Right cardiac atrium (tissue), 5 donors: ENCODE measurements at regions not wholly inside any gene's neighbourhood (a gene's known extent, or its start where the extent isn't known, plus 50 kb on each side); places are given as distances from the start of the nearest gene placed in this dataset.

Experiments used
- ATAC-seq, 2 donors: fragments of 200-7000 bp; cut with Tn5 transposase; one replicate each; pipeline versions ENCODE4 v1.8.0 to v1.9.1; 2020; ENCODE audit warnings: moderate library complexity in 2 of 2, mild to moderate bottlenecking in 1 of 2
- DNase-seq, 3 donors: peaks; one replicate each; pipeline ENCODE4 v3.0.0-alpha.2; 2020
- H3K27ac ChIP-seq: one replicate; pipeline ENCODE4 v1.5.1; 2013; ENCODE audit warnings: mild to moderate bottlenecking, low read length, control low read depth, moderate library complexity
- H3K27me3 ChIP-seq: one replicate; pipeline ENCODE4 v1.6.1; 2013; ENCODE audit not compliant: control insufficient read depth, insufficient read depth
- H3K4me1 ChIP-seq: one replicate; pipeline ENCODE4 v1.6.1; 2013; ENCODE audit warnings: low read length; ENCODE audit not compliant: control insufficient read depth, insufficient read depth
- H3K4me3 ChIP-seq: one replicate; pipeline ENCODE4 v1.5.1; 2013; ENCODE audit warnings: low read length, control low read depth
- H3K9me3 ChIP-seq: one replicate; pipeline ENCODE4 v1.6.1; 2013; ENCODE audit warnings: low read length; ENCODE audit not compliant: control insufficient read depth
- WGBS: extraction: QIAGEN DNeasy Blood & Tissue Kit; methylation state at CpG from one replicate; pipeline ENCODE4 v1.1.7; 2013; 5-methylcytosine and 5-hydroxymethylcytosine counted together
- intact Hi-C, 4 donors: fragments of 100-400 bp; cut with DNase I; formaldehyde crosslinking; loops; one replicate each; pipeline versions ENCODE4 v1.11.0 to v1.14.0; 2022 to 2023
- donor health status: healthy with polysubstance abuse.
- donor health status: DM: no; HTN: yes; CAD: no.
- donor health status: DM: no; HTN: no; CAD: no.
- donor health status: DM: no; HTN: yes; CAD: no; lungs with severe emphysema.
- donor health status: DM: yes; HTN: yes; CAD: no.

DNA sequence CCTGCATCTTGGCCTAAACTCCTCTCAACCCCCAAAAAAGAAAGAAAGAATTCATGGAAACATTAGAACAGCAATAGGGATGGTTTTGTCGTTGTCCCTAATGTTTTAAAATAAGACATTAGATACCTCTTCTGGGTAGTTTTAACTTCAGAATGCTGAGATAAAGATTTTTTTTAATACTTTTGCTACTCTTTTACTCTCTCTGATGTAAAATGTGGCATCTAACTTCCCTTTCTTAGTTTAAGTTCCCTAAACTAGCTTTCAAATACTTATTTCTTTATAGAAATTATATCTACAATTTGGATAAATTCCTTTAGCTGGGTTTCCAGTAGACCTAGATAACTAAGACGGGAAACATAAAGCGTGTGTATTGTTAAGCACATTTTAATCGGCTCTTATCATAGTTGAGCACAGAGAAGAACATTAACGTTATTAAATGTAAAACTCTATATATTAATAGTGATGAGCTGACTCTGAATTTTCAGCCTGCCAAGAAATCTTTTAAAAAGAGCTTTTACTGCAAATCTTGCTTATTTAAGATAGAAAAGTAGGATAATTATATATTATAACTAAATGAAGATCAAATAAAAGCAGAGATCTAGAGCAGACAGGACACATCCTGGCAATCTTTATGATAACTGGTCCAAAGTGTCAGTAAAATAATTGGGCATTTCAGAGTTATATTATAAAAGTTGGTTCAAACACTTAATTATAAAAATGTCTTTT lies 183.2 kb downstream of the CYB561 start:
- DNase-seq, result no peak
- Histone ChIP-seq H3K4me1 (no peaks in the 10 kb centered on the region), H3K27me3 (no peaks in the 10 kb centered on the region), H3K27ac (no peak overlapping the region), H3K9me3 (no peaks in the 10 kb centered on the region), H3K4me3 (no peak overlapping the region)
- intact Hi-C loops, result no loop called here
- no peak for ATAC-seq
- 67% methylated on average over 5 of the region's 5 CpGs for WGBS

- H3K9me3 ChIP-seq, result no peaks in the 10 kb centered on the region
- no peaks in the 10 kb centered on the region for H3K27me3 ChIP-seq
- intact Hi-C loops, result no loop called here
- ATAC-seq (no peak), DNase-seq (no peak)
- no peaks in the 10 kb centered on the region for H3K4me1 ChIP-seq
- H3K4me3 ChIP-seq, result no peak overlapping the region
- no peak overlapping the region for H3K27ac ChIP-seq
Measured at GRCh38 chr17:63265526-63265925, 180.6 kb downstream of the CYB561 start.

DNA sequence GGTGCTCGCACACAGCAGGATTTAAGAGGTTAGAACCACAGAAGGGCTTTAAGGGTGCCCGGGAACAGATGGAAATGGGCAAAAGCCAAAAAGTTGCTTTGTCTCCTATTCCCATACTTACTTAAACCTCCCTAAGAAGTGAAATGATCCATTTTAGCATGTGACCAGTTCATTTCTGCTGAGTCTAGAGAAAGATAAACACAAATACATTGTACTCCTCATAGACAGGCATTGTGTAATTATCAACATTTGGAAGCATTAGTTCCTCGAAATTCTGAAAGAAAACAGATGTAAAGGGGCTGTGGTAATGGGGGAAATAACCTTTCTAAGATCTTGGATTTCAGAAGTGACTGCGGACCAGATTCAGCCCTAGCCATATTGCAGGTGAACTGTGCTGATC lies 178.3 kb downstream of the CYB561 start:
- ATAC-seq (no peak), DNase-seq (no peak)
- Histone ChIP-seq H3K27ac (no peak overlapping the region), H3K27me3 (no peaks in the 10 kb centered on the region), H3K4me3 (no peak overlapping the region), H3K4me1 (no peaks in the 10 kb centered on the region), H3K9me3 (no peaks in the 10 kb centered on the region)
- intact Hi-C loops, result no loop called here
- WGBS, result 81% methylated on average over 4 of the region's 4 CpGs

DNA sequence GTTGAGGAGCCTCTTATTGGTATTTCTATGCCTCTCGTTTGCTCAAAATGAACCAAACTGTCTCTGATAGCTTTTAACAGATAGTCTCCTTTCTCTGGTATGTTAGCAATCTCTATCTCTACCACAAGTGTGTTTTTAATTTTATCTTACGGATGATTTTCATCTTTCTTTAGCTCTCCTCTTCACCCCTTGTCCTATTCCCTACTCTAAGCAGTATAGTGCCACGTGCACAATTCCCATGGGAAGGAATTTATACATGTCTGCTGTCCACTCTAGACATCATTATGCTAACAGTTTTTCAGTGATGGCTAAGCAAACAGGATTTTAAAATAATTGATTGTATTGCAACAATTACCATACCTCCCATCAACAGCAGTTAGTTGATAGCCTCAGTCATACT lies 177.3 kb downstream of the CYB561 start:
- intact Hi-C loops, result no loop called here
- 90% methylated on average over 3 of the region's 3 CpGs for WGBS
- Histone ChIP-seq H3K4me3 (no peak overlapping the region), H3K9me3 (no peaks in the 10 kb centered on the region), H3K27ac (no peak overlapping the region), H3K27me3 (no peaks in the 10 kb centered on the region), H3K4me1 (no peaks in the 10 kb centered on the region)
- ATAC-seq (no peak), DNase-seq (no peak)

DNA sequence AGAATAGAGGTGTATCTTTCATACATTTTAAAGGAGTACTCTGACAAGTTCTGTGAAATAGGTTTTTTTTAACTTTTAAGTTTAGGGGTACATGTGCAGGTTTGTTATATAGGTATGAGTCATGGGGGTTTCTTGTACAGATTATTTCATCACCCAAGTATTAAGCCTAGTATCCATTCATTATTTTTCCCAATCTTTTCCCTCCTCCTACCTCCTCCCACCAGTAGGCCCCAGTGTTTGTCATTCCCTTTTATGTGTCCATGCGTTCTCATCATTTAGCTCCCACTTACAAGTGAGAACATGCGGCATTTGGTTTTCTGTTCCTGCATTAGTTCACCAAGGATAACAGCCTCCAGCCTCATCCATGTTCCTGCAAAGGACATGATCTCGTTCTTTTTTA lies 175.5 kb downstream of the CYB561 start:
- no peak for ATAC-seq
- WGBS, result 93% methylated on average over 3 of the region's 3 CpGs

GRCh38 chr17:63274146-63274545 lies 172.0 kb downstream of the CYB561 start:
- H3K4me3 ChIP-seq, result no peak overlapping the region
- intact Hi-C loops, result no loop called here
- DNase-seq (peak in 2 of 3 donors; percentile 53 to 71), ATAC-seq (peak; percentile 73 to 86)
- no peak overlapping the region for H3K27ac ChIP-seq
- no peaks in the 10 kb centered on the region for H3K9me3 ChIP-seq
- no peaks in the 10 kb centered on the region for H3K27me3 ChIP-seq
- no peaks in the 10 kb centered on the region for H3K4me1 ChIP-seq
- 53% methylated on average over 3 of the region's 3 CpGs for WGBS

More for the DNA sequence above, 175.5 kb downstream of the CYB561 start:
- intact Hi-C loops, result no loop called here
- DNase-seq, result no peak
- Histone ChIP-seq H3K4me1 (no peaks in the 10 kb centered on the region), H3K27ac (no peak overlapping the region), H3K9me3 (no peaks in the 10 kb centered on the region), H3K27me3 (no peaks in the 10 kb centered on the region), H3K4me3 (no peak overlapping the region)

DNA sequence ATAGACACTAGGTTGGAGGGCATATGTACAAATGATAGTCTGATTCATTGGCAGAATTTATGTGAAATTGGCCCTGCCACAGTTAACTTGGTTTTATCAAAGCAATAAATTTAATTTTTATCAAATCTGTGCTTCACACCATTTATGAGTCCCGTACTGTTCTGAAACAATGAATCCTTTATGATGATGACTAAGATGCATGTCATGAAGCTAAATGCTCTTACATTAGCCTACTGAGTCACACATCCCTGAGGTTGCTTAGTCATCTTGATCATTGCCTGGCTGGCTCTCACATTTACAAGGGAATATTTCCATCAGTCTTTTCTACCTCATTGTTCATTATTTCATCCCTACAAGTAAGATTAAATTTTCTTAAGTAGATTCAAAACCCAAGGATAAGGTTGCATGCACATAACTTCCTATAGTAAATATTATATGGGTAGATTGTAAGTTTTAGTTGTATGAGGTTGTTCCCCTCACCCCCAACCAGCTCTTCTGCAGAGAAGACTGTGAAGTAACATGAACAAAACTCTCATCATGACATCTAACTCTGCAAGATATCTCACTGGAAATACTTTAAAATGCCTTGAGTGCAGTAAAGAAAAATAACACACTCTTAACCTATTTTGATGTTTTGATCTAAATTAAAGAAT lies 170.7 kb downstream of the CYB561 start:
- no peaks in the 10 kb centered on the region for H3K27me3 ChIP-seq
- no peaks in the 10 kb centered on the region for H3K9me3 ChIP-seq
- intact Hi-C loops, result no loop called here
- no peak overlapping the region for H3K27ac ChIP-seq
- H3K4me1 ChIP-seq, result no peaks in the 10 kb centered on the region
- no peak for DNase-seq
- ATAC-seq, result peak; percentile 79 to 93
- H3K4me3 ChIP-seq, result no peak overlapping the region
- 49% methylated on average over 1 of the region's 1 CpG for WGBS

DNA sequence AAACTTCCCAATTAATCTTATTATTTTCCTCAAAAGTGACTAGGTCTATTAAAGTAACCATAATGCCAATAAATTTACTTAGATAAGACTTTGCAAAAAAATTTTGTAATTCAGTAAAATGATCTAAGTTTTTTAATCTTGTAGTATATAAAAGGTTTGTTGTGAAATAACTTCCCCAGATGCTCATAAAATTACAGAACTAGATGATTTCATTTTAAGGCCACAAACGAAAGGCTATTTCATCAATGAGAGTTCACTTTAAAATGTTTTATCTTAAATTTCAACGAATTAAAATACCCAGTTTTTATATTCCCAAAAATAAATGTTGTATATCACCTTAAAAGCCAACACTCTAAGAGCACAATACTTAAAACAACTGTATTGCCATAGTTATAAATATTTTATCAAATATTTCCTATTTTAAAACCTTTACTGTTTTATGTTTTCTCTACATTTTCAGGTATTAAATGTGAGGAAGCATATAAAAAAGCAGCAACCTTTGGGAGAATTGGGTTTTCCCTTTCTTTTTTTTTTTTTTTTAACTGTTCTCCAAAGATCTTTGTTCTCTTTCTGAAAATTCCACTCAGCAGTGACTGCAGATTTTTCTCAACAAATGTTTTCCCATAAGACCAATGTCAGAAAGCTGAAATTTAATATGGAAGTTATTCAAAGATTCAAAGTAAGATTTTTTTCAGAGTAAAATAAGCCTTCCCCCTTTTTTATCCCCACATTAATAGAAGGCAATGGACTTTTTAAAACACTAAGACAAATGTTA lies 169.9 kb downstream of the CYB561 start:
- ATAC-seq (no peak), DNase-seq (no peak)
- intact Hi-C loops, result no loop called here
- Histone ChIP-seq H3K27me3 (no peaks in the 10 kb centered on the region), H3K27ac (no peak overlapping the region), H3K4me3 (no peak overlapping the region), H3K9me3 (no peaks in the 10 kb centered on the region), H3K4me1 (no peaks in the 10 kb centered on the region)
- 57% methylated on average over 2 of the region's 2 CpGs for WGBS

- no peak for DNase-seq
- no peak overlapping the region for H3K27ac ChIP-seq
- no peaks in the 10 kb centered on the region for H3K27me3 ChIP-seq
- 83% methylated on average over 3 of the region's 3 CpGs for WGBS
- ATAC-seq, result no peak
- H3K4me1 ChIP-seq, result no peaks in the 10 kb centered on the region
- no peak overlapping the region for H3K4me3 ChIP-seq
- no peaks in the 10 kb centered on the region for H3K9me3 ChIP-seq
- intact Hi-C loops, result no loop called here
Measured at GRCh38 chr17:63276821-63277220, 169.3 kb downstream of the CYB561 start.

- Histone ChIP-seq H3K27ac (no peak overlapping the region), H3K4me1 (no peaks in the 10 kb centered on the region), H3K9me3 (no peaks in the 10 kb centered on the region), H3K27me3 (no peaks in the 10 kb centered on the region), H3K4me3 (no peak overlapping the region)
- WGBS, result 85% methylated on average over 3 of the region's 3 CpGs
- ATAC-seq (no peak), DNase-seq (no peak)
- intact Hi-C loops, result no loop called here
Measured at GRCh38 chr17:63277629-63278028, 168.5 kb downstream of the CYB561 start.

GRCh38 chr17:63278728-63279442 lies 167.2 kb downstream of the CYB561 start:
- Histone ChIP-seq H3K4me3 (no peak overlapping the region), H3K9me3 (no peaks in the 10 kb centered on the region), H3K27ac (no peak overlapping the region), H3K27me3 (no peaks in the 10 kb centered on the region), H3K4me1 (no peaks in the 10 kb centered on the region)
- intact Hi-C loops, result no loop called here
- ATAC-seq (no peak), DNase-seq (no peak)
- 76% methylated on average over 2 of the region's 2 CpGs for WGBS
